ENCODE measurements at regions not wholly inside any gene's neighbourhood (a gene's known extent, or its start where the extent isn't known, plus 50 kb on each side); places are given as distances from the start of the nearest gene placed in this dataset.
"Not testable (repeated sequence)": the region's sequence is repeated elsewhere in the genome, so short reads cannot be mapped to it uniquely, and the experiment has no call there.

DNA sequence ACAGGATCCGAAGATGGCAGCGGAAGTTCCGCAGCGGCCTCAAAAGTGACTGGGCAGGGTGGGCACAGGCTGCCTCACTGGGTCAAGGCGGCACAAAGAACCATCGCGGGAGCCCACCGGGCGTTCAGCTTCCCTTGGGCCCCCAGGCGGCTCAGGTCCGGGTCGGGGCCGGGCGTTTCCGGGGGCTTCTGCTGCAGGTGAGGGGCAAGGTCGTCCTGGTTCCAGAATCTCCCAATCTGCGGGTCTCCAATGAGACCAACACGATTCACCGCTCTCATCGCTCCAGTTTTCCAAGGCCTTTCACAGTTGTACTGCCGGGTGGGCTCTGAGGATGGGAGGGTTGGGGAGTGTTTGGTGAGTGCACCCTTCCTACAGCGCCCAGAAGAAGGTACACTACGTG, 165.0 kb upstream of the NOTCH2NLA start:
- intact Hi-C loops (cut with DNase I); DNase-seq: not testable (repeated sequence)

DNA sequence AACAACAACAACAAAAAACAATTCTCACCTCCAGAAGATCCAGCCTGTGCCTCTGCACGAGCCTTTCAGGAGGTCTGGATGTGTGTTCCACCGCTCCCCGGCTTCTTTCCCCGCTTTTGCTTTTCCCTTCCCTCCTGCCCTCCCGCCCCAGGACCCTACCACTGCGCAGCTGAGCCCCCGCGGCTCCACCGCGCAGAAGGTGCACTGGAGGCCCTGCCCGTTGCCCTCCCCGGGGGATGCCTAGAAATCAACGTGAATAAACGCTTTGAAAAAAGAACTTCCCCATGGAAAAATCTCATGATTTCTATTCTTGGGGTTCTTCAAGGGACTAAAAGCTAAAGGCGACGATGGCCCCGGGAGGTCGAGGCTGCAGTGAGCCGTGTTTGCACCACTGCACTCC, 164.3 kb upstream of the NOTCH2NLA start:
- intact Hi-C loops (cut with DNase I); DNase-seq: not testable (repeated sequence)

DNA sequence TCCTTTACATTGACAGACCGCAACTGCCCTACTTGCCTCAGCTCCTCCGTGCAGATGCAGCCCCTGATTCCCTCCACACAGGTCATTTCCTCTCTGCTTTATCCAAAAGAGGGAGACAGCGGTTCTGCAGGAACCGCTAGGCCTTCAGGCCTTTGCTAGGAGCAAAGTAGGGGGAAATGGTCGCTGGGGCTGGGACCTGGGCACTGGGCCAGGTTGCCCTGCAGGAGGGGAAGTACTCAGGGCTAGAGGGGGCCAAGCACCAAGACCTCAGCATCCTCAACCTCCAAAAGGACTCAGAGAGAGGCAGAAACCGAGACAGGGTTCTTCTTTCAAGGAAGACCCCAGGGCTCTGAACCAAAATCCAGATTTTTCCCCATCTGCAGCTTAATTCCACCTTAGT, 160.4 kb upstream of the NOTCH2NLA start:
- intact Hi-C loops (cut with DNase I), result not testable (repeated sequence)

DNA sequence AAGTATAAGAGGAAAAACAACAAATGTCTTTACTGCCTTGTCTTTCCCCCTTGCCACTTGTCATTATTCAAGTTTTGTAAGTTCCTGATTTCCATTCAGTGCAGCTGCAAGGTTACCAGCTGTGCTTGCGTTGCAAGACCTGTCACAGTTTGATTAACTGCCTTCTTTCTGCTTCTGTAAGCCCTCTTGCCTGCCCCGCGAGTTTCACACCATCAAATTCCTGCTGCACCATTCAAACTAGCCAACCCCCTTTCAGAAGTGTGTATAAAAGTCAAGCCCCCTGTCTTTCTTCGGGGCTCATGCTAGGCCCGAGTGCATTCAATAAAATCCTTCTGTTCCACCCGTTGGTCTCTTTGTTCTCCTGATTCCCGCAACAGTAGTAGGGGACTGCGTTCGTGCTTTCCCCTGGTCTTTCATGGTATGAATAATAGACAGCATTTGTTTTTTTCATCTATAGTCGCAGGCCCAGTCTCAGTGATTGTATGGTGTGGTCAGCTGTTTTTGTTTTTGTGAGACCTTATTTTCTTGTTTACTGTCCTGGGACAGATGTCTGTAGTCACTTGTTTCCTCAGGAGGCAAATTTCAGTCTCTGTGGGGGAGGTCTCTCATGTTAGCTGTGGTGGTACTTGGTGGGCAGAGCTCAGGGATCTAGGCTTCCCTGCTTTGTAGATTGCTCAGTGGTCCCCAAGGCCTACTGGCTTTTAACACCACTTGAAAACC, 159.1 kb upstream of the NOTCH2NLA start:
- DNase-seq, result peak in 3 of 42 donors; percentile 3 to 6 (median 5)
- intact Hi-C loops (cut with DNase I), result not testable (repeated sequence)

More for the DNA sequence above, 160.4 kb upstream of the NOTCH2NLA start:
- peak in 4 of 42 donors; percentile 8 to 28 (median 14) for DNase-seq

DNA sequence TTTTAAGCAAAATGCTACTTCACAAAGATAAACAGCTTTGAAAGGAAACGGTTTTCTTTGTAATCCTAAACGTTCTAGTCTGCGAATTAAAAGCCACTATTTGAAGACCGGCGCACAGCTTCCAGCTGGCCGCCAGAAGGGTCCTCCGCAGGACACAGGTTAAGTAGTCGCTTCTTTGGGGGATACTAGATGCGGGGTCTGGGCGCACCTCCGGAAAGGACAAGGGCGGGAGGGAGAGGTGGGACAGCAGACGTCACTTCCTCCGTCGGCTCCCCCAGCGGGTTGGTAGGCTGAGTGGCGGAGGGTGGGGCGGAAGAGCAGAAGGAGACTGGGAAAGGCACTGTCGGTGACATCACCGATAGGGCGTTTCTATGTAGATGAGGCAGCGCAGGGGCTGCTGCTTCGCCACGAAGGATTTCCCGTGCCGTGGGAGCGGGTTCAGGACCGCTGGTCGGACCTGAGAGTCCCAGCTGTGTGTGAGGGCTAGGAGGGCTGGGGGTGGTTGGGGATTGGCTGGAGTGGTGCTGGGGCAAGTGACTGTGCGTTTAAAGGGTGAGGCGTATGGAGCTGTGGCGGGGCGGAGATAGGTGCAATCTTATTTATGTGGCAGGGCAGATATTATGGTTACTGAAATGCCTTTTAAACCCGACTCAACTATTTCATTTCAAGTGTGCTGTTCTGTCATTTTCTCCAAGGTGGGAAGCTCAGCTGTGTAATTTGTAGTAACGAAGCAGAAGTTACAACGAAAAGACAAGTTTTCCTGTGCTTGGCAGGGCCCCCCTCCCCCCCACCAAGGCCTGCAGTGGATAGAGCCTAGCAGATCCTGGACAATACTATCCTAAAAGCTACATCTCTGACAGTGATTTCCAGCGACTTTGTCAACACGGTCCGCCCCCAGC, 158.3 kb upstream of the NOTCH2NLA start:
- intact Hi-C loops (cut with DNase I), result not testable (repeated sequence)
- DNase-seq, result peak; percentile 28 to 83 (median 62)

DNA sequence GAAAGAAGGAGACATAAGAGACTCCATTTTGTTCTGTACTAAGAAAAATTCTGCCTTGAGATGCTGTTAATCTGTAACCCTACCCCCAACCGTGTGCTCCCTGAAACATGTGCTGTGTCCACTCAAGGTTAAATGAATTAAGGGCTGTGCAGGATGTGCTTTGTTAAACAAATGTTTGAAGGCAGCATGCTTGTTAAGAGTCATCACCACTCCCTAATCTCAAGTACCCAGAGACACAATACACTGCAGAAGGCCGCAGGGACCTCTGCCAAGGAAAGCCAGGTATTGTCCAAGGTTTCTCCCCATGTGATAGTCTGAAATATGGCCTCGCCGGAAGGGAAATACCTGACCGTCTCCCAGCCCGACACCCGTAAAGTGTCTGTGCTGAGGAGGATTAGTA, 152.4 kb upstream of the NOTCH2NLA start:
- intact Hi-C loops (cut with DNase I); DNase-seq: not testable (repeated sequence)

DNA sequence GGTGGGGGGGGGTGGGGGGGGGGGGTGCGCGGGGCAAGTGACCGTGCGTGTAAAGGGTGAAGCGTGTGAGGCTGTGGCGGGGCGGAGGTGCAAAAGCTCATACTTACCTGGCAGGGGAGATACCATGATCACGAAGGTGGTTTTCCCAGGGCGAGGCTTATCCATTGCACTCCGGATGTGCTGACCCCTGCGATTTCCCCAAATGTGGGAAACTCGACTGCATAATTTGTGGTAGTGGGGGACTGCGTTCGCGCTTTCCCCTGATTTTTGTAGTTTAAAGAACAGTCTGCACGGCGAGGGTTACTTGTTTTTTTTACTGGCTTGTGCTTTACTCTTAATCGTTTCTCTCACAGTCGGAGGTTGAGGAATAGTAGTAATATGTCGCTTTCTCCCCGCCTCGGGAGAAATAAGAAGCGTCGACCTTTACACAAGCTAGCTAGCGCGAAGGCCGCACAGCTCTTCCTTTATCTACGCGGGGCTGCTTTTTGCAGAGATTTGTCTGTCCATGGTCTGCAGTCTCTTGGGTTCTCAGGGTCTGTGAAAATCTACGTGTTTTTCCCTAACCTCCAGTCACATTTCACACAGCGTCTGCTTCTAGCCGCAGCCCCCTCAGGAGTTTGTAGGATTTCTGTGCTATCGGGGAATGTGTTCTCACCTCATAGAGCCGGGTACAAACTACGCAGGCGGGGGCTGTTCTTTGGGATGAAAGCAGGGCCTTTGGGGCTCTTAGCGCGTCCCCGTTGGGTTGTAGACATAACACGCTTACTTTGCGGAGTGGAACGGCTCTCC, 148.1 kb upstream of the NOTCH2NLA start:
- intact Hi-C loops (cut with DNase I), result not testable (repeated sequence)
- peak; percentile 54 to 92 (median 80) for DNase-seq

DNA sequence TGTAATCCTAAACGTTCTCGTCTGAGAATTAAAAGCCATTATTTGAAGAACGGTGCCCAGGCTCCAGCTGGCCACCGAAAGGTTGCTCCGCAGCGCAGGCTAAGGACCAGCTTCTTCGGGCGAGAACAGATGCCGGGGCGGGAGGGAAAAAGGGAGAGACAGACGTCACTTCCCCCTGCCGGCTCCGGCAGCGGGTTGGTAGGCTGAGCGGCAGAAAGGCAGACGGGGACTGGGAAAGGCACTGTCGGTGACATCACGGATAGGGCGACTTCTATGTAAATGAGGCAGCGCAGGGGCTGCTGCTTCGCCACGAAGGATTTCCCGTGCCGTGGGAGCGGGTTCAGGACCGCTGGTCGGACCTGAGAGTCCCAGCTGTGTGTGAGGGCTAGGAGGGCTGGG, 147.5 kb upstream of the NOTCH2NLA start:
- DNase-seq, result peak; percentile 84 to 98 (median 94)
- intact Hi-C loops (cut with DNase I), result not testable (repeated sequence)

DNA sequence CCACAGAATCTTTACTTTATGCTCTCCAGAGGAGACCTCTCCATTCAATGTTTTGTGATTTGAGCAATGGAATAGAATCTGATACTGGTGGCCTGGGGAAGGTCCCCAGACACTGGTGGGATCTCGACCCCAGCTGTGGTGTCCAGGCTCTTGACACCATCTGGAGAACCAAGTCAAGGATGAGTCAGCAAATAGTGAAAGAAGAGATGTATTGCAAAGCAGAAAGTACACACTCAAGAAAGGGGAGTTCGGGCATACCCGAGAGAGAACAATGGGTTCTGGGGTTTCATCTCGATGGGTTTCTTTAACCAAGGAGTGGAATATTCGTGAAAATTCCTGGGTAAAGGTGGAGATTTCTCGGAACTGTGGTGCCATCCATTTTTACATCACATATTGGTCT, 146.3 kb upstream of the NOTCH2NLA start:
- DNase-seq; intact Hi-C loops (cut with DNase I): not testable (repeated sequence)

DNA sequence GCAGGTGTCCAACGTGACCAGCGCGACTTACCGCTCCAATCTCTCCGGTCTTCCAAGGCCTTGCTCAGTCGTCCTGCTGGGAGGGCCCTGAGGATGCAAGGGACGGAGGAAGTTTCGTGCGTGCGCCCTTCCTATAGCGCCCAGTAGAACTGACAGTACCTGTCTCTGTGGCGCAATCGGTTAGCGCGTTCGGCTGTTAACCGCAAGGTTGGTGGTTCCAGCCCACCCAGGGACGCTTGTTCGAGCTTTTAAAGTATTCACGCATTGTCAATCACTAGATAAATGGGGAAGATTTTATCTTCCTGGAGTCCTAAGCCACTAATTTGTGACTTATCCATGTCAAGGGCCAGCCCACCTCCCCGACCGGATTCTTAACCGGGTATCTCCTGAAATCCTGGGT, 141.1 kb upstream of the NOTCH2NLA start:
- DNase-seq, result peak; percentile 6 to 76 (median 52)
- intact Hi-C loops (cut with DNase I), result not testable (repeated sequence)

DNA sequence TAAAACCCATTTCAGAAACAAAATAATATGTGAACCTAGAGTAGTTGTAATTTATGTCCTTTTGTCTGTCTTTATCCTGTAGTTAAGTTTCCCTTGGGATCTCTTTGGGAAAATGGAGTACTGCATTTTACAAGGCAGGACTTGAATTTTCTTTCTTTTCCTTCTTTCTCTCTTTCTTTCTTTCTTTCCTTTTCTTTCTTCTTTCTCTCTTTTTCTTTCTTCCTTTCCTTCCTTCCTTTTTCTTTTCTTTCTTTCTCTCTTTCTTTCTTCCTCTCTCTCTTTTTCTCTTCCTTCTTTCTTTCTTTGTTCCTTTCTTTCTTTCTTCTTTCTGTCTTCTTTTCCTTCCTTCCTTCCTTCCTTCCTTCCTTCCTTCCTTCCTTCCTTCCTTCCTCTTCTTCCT, 126.6 kb upstream of the NOTCH2NLA start:
- intact Hi-C loops (cut with DNase I); DNase-seq: not testable (repeated sequence)

DNA sequence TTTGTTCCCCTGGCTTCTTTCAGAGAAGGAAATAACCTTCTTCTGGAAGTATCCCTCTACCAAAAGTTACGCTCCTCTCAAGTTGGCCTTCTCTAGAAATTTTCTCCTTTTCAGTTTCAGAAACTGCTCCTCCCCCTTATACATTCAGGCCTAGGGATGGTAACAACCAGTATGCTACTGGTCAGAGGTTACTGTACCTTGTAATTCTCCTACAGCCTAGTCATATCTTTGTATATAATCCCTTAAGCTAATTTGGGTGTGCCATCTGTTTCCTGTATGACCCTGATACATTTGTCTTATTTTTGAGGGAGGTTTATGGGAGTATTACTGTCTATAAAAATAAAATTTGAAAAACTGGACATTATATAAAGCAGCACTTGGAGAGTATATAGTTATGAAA, 98.0 kb upstream of the NOTCH2NLA start:
- intact Hi-C loops (cut with DNase I); DNase-seq: not testable (repeated sequence)

DNA sequence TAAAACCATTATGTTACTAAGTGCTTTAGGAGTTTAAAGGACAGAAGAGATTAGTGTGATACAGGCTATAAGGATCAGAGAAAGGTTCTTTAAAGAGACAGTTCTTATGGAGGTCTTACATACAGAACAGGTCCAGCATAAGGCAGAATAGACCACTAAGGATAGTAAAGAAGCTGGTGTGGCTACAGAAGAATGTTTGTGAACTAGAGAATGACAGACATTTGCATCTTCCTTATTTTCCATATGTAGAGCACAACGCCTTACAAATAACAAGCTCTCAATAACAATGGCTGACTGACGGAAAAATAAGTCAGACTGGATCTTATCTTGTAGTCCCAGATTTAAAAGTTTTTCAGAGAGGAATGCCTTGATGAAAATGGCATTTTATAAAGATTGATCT, 95.6 kb upstream of the NOTCH2NLA start:
- DNase-seq; intact Hi-C loops (cut with DNase I): not testable (repeated sequence)

DNA sequence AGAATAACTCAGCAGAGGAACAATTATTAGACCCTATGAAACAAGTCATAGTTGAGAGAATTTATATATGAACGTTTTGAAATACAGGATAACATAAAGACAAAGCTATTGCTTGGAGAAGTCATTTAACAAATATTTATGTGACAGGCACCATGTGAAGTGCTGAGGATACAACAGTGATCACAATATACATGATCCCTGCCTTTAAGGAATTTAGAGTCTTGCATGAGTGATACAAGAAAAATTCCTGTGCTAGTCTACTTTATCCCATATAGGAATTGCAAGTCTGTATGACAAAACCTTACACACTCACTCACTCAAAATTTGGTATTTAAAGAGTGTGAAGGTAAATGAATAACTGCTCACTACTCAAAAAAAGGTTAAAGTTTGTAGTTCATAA, 94.5 kb upstream of the NOTCH2NLA start:
- DNase-seq; intact Hi-C loops (cut with DNase I): not testable (repeated sequence)

DNA sequence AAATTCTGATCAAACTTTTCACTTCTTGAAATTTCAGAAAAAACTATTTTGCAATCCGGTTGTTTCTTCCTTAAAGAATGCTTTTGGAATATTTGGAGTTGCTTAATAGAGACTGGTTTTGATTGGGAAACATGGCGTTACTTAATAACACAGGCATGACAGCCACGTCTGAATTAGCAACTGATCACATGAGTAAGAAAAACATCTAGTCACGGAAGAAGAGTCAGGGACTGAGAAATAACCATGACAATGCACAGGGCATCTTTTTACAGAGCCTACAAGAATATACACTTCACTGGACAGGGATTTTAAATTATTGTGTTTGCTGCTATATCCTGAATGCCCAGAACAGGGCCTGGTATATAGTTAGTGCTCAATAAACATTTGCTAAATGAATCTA, 94.1 kb upstream of the NOTCH2NLA start:
- intact Hi-C loops (cut with DNase I); DNase-seq: not testable (repeated sequence)

DNA sequence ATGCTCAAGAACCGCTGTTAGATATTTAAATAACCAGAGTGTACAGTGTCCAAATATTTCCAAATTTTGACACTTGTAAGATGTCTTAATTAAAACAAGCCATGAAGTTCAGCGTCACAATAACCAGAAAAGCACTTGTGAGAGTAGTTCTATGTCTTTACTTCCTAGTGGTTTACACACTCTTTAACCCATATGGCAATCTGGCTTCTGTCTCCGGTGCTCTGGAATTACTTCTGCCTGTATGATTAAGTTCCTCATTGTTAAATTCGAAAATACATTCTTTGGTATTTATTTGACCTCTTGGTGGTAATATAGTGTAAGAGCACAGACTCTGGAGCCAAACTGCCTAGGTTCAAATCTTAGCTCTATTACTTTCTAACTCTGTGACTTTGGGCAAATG, 89.9 kb upstream of the NOTCH2NLA start:
- DNase-seq; intact Hi-C loops (cut with DNase I): not testable (repeated sequence)

DNA sequence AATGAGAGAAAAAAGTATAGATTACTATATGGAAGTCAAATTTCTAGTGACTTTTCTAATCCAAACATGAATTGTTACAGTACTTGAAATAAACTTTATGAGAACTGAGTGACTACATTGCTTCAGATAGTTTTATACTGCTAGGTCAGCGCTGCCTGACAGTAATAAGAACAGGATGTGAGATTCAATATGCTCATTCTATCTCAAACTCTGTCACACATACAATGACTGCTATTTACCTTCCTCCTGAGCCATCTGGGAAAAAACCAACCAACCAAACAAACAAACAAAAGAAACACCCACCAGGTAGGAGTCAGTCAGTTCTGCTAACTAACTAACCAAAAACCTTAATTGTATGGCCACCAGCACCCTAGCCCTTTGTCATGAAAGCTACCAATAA, 89.0 kb upstream of the NOTCH2NLA start:
- intact Hi-C loops (cut with DNase I); DNase-seq: not testable (repeated sequence)

DNA sequence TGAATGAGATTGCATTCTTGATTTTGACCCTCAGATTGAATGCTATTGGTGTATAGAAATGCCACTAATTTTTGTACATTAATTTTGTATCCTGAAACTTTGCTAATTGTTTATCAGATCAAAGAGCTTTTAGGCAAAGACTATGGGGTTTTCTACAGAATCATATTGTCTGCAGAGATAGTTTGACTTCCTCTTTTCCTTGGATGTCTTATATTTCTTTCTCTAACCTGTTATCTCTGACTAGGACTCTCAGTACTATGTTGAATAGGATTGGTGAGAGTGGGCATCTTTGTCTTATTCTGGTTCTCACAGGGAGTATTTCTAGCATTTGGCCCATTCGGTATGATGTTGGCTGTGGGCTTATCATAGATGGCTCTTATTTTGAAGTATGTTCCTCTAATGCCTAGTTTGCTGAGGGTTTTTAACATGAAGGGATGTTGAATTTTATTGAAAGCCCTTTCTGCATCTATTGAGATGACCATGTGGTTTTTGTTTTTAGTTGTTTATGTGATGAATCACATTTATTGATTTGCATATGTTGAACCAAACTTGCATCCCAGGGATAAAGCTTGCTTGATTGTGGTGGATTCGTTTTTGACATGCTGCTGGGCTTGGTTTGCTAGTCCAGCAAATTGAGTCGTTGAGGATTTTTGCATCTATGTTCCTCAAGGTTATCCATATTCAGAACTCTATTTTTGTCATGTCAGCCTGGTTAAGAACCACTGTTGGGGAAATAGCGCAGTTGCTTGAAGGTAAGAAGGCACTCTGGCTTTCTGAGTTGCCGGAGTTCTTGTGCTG, 85.8 kb upstream of the NOTCH2NLA start:
- intact Hi-C loops (cut with DNase I); DNase-seq: not testable (repeated sequence)
